ENCODE measurements at regions not wholly inside any gene's neighbourhood (a gene's known extent, or its start where the extent isn't known, plus 50 kb on each side); places are given as distances from the start of the nearest gene placed in this dataset.
"Not testable (repeated sequence)": the region's sequence is repeated elsewhere in the genome, so short reads cannot be mapped to it uniquely, and the experiment has no call there.

DNA sequence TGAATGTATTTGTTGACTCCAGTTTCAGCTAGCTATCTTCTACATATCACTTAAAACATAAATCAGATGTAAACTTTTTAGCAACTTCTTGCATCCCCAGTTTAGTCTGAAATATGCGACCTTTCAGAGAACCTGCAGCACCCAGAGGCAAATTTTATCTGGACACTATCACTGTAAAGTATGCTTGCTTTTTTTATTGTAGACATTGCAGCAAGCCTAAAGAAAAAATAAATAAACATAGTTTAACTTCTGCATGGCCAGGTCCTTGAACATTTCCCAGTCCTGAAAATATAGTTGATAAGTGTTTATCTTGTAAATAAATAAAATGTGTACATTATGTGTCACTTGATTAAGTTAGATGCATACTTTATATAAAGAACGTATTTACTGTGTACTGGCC is 1829.4 kb downstream of the PCDH9 start:
- no peaks in the 10 kb centered on the region for H3K9me3 ChIP-seq (ENCODE audit: low read depth, low read length)
- no peak overlapping the region for H3K27ac ChIP-seq
- TF ChIP-seq FOXP2 (optimal IDR thresholded peaks at IDR 0.05; ENCODE audit: control extremely low read depth, extremely low read length, insufficient read depth) = no peak
- TF ChIP-seq POLR2AphosphoS5 (IDR thresholded peaks at IDR 0.05; ENCODE audit: borderline replicate concordance, low read depth, low read length) = no peak
- TF ChIP-seq EZH2 (IDR thresholded peaks at IDR 0.05) = no peak
- DNase-seq (ENCODE audit: low read depth, low spot score) = no peak
- H3K4me3 ChIP-seq = no peak overlapping the region
- no peaks in the 10 kb centered on the region for H3K36me3 ChIP-seq (ENCODE audit: insufficient read depth, low read length)
- no peak overlapping the region for H3K9ac ChIP-seq (ENCODE audit: insufficient read length)

DNA sequence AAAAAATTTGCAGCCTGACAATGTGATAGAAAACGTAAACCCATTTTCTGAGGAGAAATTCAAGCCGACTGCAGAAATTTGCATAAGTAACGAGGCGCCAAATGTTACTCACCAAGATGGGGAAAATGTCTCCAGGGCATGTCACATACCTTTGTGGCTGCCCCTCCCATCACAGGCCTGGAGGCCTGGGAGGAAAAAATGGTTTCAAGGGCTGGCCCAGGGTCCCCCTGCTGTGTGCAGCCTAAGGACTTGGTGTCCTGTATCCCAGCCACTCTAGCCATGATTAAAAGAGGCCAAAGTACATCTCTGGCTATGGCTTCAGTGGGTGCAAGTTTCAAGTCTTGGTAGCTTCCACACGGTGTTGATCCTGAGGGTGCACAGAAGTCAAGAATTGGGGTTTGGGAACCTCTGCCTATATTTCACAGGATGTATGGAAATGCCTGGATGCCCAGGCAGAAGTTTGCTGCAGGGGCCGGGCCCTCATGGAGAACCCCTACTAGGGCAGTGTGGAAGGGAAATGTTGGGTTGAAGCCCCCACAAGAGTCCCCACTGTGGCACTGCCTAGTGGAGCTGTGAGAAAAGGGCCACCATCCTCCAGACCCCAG is 1842.3 kb downstream of the PCDH9 start:
- H3K27ac ChIP-seq = no peak overlapping the region
- no peaks in the 10 kb centered on the region for H3K36me3 ChIP-seq (ENCODE audit: insufficient read depth, low read length)
- H3K4me3 ChIP-seq = no peak overlapping the region
- H3K9ac ChIP-seq (ENCODE audit: insufficient read length) = no peak overlapping the region
- H3K9me3 ChIP-seq (ENCODE audit: low read depth, low read length) = 0 out of 2 replicates have a peak, but pooled peaks cover 2% of the 10 kb centered on the region
- TF ChIP-seq FOXP2 (optimal IDR thresholded peaks at IDR 0.05; ENCODE audit: control extremely low read depth, extremely low read length, insufficient read depth) (no peak), EZH2 (IDR thresholded peaks at IDR 0.05) (no peak), POLR2AphosphoS5 (IDR thresholded peaks at IDR 0.05; ENCODE audit: borderline replicate concordance, low read depth, low read length) (no peak)
- no peak for DNase-seq (ENCODE audit: low read depth, low spot score)

DNA sequence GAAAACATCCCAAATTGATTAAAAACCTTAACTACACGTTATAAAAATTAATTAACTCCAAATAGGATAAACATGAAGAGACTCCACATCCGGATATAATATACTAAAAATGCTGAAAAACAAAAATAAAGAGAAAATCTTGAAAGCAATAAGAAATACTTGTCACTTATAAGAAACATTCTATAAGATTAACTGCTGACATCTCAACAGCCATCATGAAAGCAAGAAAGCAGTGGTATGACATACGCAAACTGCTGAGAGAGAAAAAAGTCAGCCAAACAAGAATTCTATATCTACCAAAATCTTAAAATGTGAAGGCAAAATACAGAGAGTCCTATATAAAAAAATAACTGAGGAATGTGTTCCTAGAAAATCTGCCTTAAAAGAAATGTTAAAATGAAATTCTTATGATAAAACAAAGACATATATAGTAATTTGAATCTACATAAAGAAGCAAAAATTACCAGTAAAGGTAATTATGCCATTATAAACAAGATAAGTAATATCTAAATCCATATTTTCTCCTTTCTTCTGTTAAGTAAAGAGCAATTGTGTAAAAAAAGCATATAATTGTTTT is 1851.1 kb downstream of the PCDH9 start:
- Histone ChIP-seq H3K27ac (no peak overlapping the region), H3K9me3 (ENCODE audit: low read depth, low read length) (no peaks in the 10 kb centered on the region), H3K4me3 (no peak overlapping the region), H3K9ac (ENCODE audit: insufficient read length) (no peak overlapping the region), H3K36me3 (ENCODE audit: insufficient read depth, low read length) (no peaks in the 10 kb centered on the region)
- no peak for DNase-seq (ENCODE audit: low read depth, low spot score)
- TF ChIP-seq POLR2AphosphoS5 (IDR thresholded peaks at IDR 0.05; ENCODE audit: borderline replicate concordance, low read depth, low read length) = no peak
- no peak for TF ChIP-seq EZH2 (IDR thresholded peaks at IDR 0.05)
- no peak for TF ChIP-seq FOXP2 (optimal IDR thresholded peaks at IDR 0.05; ENCODE audit: control extremely low read depth, extremely low read length, insufficient read depth)

DNA sequence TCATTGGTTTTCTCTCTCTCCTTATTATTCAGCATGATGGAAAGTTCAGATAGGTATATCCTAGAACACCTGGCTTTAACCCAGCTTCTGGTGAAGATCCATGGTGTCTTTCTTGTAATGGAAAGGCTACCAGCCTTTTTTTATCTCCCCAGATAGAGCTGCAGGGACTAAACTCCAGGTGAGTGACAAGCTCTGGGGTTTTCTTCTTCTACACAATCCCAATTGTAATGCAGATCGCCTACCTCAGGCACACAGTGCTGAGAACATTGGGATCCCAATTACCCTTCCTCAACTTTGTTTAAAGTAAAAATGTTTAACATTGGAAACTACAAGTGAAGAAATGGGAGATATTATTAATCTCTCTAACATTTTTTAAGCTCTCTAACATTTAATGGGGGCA is 1851.7 kb downstream of the PCDH9 start:
- no peak overlapping the region for H3K9ac ChIP-seq (ENCODE audit: insufficient read length)
- no peak for DNase-seq (ENCODE audit: low read depth, low spot score)
- H3K36me3 ChIP-seq (ENCODE audit: insufficient read depth, low read length) = no peaks in the 10 kb centered on the region
- H3K27ac ChIP-seq = no peak overlapping the region
- no peaks in the 10 kb centered on the region for H3K9me3 ChIP-seq (ENCODE audit: low read depth, low read length)
- H3K4me3 ChIP-seq = no peak overlapping the region
- no peak for TF ChIP-seq EZH2 (IDR thresholded peaks at IDR 0.05)
- TF ChIP-seq POLR2AphosphoS5 (IDR thresholded peaks at IDR 0.05; ENCODE audit: borderline replicate concordance, low read depth, low read length) = no peak
- no peak for TF ChIP-seq FOXP2 (optimal IDR thresholded peaks at IDR 0.05; ENCODE audit: control extremely low read depth, extremely low read length, insufficient read depth)

DNA sequence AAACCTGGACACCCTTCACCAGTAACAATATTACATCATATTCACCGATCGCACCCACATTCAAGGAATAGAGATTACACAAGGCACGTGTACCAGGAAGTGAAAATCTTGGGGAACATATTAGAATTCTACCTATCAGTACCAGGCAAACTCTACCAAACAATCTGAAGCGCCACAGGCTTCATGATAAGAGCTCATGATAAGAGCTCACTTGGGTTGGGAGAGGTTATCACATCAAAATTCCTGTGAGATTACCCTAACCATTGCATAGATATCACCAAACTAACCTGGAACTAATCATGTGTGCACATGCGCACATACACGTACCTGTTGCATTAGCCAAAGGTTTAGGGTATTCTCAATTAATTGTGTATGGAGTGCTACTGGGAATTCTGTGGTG is 1861.3 kb downstream of the PCDH9 start:
- Histone ChIP-seq H3K9me3 (ENCODE audit: low read depth, low read length) (no peaks in the 10 kb centered on the region), H3K4me3 (no peak overlapping the region), H3K9ac (ENCODE audit: insufficient read length) (no peak overlapping the region), H3K27ac (no peak overlapping the region), H3K36me3 (ENCODE audit: insufficient read depth, low read length) (no peaks in the 10 kb centered on the region)
- DNase-seq (ENCODE audit: low read depth, low spot score) = no peak
- no peak for TF ChIP-seq FOXP2 (optimal IDR thresholded peaks at IDR 0.05; ENCODE audit: control extremely low read depth, extremely low read length, insufficient read depth)
- no peak for TF ChIP-seq POLR2AphosphoS5 (IDR thresholded peaks at IDR 0.05; ENCODE audit: borderline replicate concordance, low read depth, low read length)
- TF ChIP-seq EZH2 (IDR thresholded peaks at IDR 0.05) = no peak

DNA sequence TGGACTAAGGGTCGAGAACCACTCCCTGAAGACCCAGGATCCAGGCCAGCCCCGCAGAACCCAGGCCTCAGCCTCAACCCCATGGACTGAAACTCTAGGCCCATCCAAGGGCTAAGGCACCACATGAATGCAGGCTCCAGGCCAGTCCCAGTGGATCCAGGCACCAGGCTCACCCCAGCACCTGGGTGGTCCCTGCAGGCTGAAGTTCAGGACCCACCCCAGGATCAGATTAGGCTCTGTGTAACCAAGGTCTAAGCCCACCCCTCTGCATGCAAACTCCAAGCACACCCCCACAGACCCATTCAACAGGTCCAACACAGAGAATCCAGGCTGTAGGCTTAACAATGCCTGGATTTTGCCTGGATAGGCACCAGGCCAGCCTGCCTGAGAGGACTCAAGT is 1876.2 kb downstream of the PCDH9 start:
- H3K27ac ChIP-seq = no peak overlapping the region
- H3K9me3 ChIP-seq (ENCODE audit: low read depth, low read length) = no peaks in the 10 kb centered on the region
- no peak for TF ChIP-seq EZH2 (IDR thresholded peaks at IDR 0.05)
- TF ChIP-seq FOXP2 (optimal IDR thresholded peaks at IDR 0.05; ENCODE audit: control extremely low read depth, extremely low read length, insufficient read depth) = no peak
- TF ChIP-seq POLR2AphosphoS5 (IDR thresholded peaks at IDR 0.05; ENCODE audit: borderline replicate concordance, low read depth, low read length) = no peak
- no peak overlapping the region for H3K4me3 ChIP-seq
- no peak overlapping the region for H3K9ac ChIP-seq (ENCODE audit: insufficient read length)
- no peaks in the 10 kb centered on the region for H3K36me3 ChIP-seq (ENCODE audit: insufficient read depth, low read length)
- DNase-seq (ENCODE audit: low read depth, low spot score) = no peak

DNA sequence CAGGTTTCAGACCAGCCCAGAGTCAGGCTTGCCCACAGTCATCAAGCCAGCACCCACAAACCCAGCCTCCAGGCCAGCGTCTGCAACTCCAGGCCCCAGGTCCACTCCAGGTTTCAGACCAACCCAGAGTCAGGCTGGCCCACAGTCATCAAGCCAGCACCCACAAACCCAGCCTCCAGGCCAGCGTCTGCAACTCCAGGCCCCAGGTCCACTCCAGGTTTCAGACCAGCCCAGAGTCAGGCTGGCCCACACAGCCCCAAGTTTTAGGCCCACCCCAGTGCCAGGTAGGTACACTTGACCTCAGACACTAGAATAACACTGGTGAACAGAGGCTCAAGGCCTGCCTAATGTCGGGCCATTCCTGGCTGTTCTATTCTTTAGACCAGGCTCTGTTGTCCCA is 1877.0 kb downstream of the PCDH9 start:
- DNase-seq (ENCODE audit: low read depth, low spot score); H3K4me3 ChIP-seq; H3K9me3 ChIP-seq (ENCODE audit: low read depth, low read length); H3K27ac ChIP-seq; H3K9ac ChIP-seq (ENCODE audit: insufficient read length); H3K36me3 ChIP-seq (ENCODE audit: insufficient read depth, low read length): not testable (repeated sequence)

DNA sequence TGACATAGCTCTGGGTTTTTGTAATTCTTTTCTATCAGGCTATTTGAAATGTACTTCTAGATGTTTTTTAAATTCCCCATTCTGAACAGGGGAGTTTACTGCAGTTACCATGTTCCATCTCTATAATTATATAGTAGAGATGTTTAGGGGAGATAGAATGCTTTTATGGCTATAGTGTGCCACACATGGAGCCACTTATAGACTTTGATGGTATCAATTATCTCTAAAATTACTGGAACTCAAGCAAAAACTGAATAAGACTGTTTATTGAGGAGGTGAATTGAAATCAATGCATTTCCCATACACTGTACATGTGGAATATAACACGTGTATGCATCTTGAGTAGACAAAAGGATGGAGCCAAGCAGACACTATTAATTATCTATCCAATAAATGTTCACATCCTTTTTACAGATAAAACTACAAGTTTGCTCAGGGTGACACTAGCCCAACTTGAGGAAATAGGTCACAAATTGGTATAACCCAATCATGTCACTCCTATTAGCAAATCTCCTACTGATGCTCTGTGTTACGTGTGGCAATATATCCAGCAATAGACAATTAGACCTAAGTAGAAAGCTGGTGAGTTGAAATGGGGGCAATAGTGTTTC is 1882.6 kb downstream of the PCDH9 start:
- H3K9me3 ChIP-seq (ENCODE audit: low read depth, low read length) = no peaks in the 10 kb centered on the region
- no peak overlapping the region for H3K4me3 ChIP-seq
- no peaks in the 10 kb centered on the region for H3K36me3 ChIP-seq (ENCODE audit: insufficient read depth, low read length)
- H3K9ac ChIP-seq (ENCODE audit: insufficient read length) = no peak overlapping the region
- H3K27ac ChIP-seq = no peak overlapping the region
- DNase-seq (ENCODE audit: low read depth, low spot score) = no peak
- no peak for TF ChIP-seq FOXP2 (optimal IDR thresholded peaks at IDR 0.05; ENCODE audit: control extremely low read depth, extremely low read length, insufficient read depth)
- TF ChIP-seq EZH2 (IDR thresholded peaks at IDR 0.05) = no peak
- no peak for TF ChIP-seq POLR2AphosphoS5 (IDR thresholded peaks at IDR 0.05; ENCODE audit: borderline replicate concordance, low read depth, low read length)
